SK-MEL-5 (cell line): ENCODE measurements at regions not wholly inside any gene's neighbourhood (a gene's known extent, or its start where the extent isn't known, plus 50 kb on each side); places are given as distances from the start of the nearest gene placed in this dataset.
"Not testable (repeated sequence)": the region's sequence is repeated elsewhere in the genome, so short reads cannot be mapped to it uniquely, and the experiment has no call there.

ENCODE experiments used
- DNase-seq: peaks from one replicate; pipeline ENCODE4 v3.0.0-alpha.2; 2016; ENCODE audit warnings: low read depth, low spot score
- in situ Hi-C: cut with HindIII; loops from 2 replicates; pipeline ENCODE4 v1.10.0; 2016; ENCODE audit warnings: low sequenced_read_pairs, high pct_unique_total_duplicates, low pct_unique_long_range_greater_than_20kb

- DNase-seq = peak; percentile 27
- in situ Hi-C loops = no loop called here
These were observed 107.6 kb downstream of the GASK1B start for GRCh38 chr4:158065176-158065575.

- DNase-seq = peak; percentile 21
- in situ Hi-C loops = no loop called here
These were observed 116.1 kb downstream of the GASK1B start for GRCh38 chr4:158056689-158057245.

- in situ Hi-C loops = no loop called here
These were observed 117.2 kb downstream of the GASK1B start for GRCh38 chr4:158055668-158056067.

GRCh38 chr4:158053801-158054200 lies 119.0 kb downstream of the GASK1B start:
- DNase-seq = no peak
- in situ Hi-C loops = no loop called here

More at GRCh38 chr4:158055668-158056067, 117.2 kb downstream of the GASK1B start:
- no peak for DNase-seq

GRCh38 chr4:158053086-158053485 lies 119.7 kb downstream of the GASK1B start:
- in situ Hi-C loops = no loop called here
- DNase-seq = no peak

GRCh38 chr4:158051401-158052235 lies 121.2 kb downstream of the GASK1B start:
- DNase-seq = peak; percentile 37
- in situ Hi-C loops = no loop called here

- in situ Hi-C loops = no loop called here
- no peak for DNase-seq
These were observed 121.9 kb downstream of the GASK1B start for GRCh38 chr4:158050942-158051341.

GRCh38 chr4:158046345-158046744 lies 126.5 kb downstream of the GASK1B start:
- peak; percentile 95 for DNase-seq
- in situ Hi-C loops = no loop called here

- no peak for DNase-seq
- in situ Hi-C loops = no loop called here
These were observed 128.7 kb downstream of the GASK1B start for GRCh38 chr4:158043971-158044618.

GRCh38 chr4:158042591-158043030 lies 130.2 kb downstream of the GASK1B start:
- DNase-seq = no peak
- in situ Hi-C loops = no loop called here

GRCh38 chr4:158038718-158039117 lies 134.1 kb downstream of the GASK1B start:
- DNase-seq = no peak
- in situ Hi-C loops = no loop called here

- in situ Hi-C loops = no loop called here
- no peak for DNase-seq
These were observed 135.8 kb downstream of the GASK1B start for GRCh38 chr4:158036998-158037397.

GRCh38 chr4:158035662-158036195 lies 137.1 kb downstream of the GASK1B start:
- in situ Hi-C loops = no loop called here

GRCh38 chr4:158033416-158034120 lies 139.3 kb downstream of the GASK1B start:
- in situ Hi-C loops = no loop called here
- no peak for DNase-seq

More at GRCh38 chr4:158035662-158036195, 137.1 kb downstream of the GASK1B start:
- DNase-seq = no peak

GRCh38 chr4:158032733-158033415 lies 140.0 kb downstream of the GASK1B start:
- no peak for DNase-seq
- in situ Hi-C loops = no loop called here

- DNase-seq, in situ Hi-C loops: not testable (repeated sequence)
These were observed 144.4 kb downstream of the GASK1B start for GRCh38 chr4:158028381-158028780.

- DNase-seq = peak; percentile 68
- in situ Hi-C loops = no loop called here
These were observed 147.7 kb downstream of the GASK1B start for GRCh38 chr4:158025131-158025530.
